PC-9 (cell line): ENCODE measurements at regions not wholly inside any gene's neighbourhood (a gene's known extent, or its start where the extent isn't known, plus 50 kb on each side); places are given as distances from the start of the nearest gene placed in this dataset.

Experiments used
- BruUV-seq: library from RNA; stranded (reverse); fragments of 400-500 nt; replicated peaks from 2 replicates; lab custom pipeline; 2021; lab: Mats Ljungman, UMichigan
- CTCF ChIA-PET: fragments of 300-600 bp; sonication (Branson Sonifier 250); formaldehyde crosslinking; loops from one replicate; lab custom pipeline; 2022; ENCODE audit warnings: antibody characterized with exemption; lab: Charles Lee
- POLR2A ChIA-PET: fragments of 300-600 bp; sonication (Branson Sonifier 250); formaldehyde crosslinking; loops from one replicate; lab custom pipeline; 2022; ENCODE audit warnings: antibody characterized with exemption; ENCODE audit not compliant: unreplicated experiment; lab: Charles Lee
- DNase-seq, 2 experiments: peaks; one replicate each; pipeline versions ENCODE4 v3.0.0 to v3.0.0-alpha.2; 2015 to 2022; ENCODE audit warnings: mixed read lengths in 1 of 2
- H2AFZ ChIP-seq: fragments of 200-600 bp; sonication (generic); 2 replicates; pipeline ENCODE4 v1.8.1; 2017; ENCODE audit warnings: antibody characterized with exemption
- H3F3A ChIP-seq: fragments of 200-600 bp; sonication (generic); 2 replicates; pipeline ENCODE4 v1.8.1; 2017; ENCODE audit warnings: antibody characterized with exemption, mild to moderate bottlenecking, low read depth; ENCODE audit not compliant: insufficient read depth
- H3K27ac ChIP-seq: fragments of 200-600 bp; sonication (generic); 2 replicates; pipeline ENCODE4 v1.6.1; 2016; ENCODE audit warnings: mixed run types
- H3K27me3 ChIP-seq: fragments of 200-600 bp; sonication (generic); 2 replicates; pipeline ENCODE4 v1.6.1; 2016; ENCODE audit warnings: low read depth, mixed run types; ENCODE audit not compliant: insufficient read depth
- H3K36me3 ChIP-seq: fragments of 200-600 bp; sonication (generic); 2 replicates; pipeline ENCODE4 v1.6.1; 2016; ENCODE audit warnings: low read depth, mixed run types
- H3K4me1 ChIP-seq: fragments of 200-600 bp; sonication (generic); replicated peaks from 2 replicates; pipeline ENCODE4 v1.6.1; 2016; ENCODE audit warnings: mixed run types; ENCODE audit not compliant: insufficient read depth
- H3K4me2 ChIP-seq: fragments of 200-600 bp; sonication (generic); 2 replicates; pipeline ENCODE4 v1.6.1; 2017; ENCODE audit warnings: mixed run types
- H3K4me3 ChIP-seq: fragments of 200-600 bp; sonication (generic); 2 replicates; pipeline ENCODE4 v1.6.1; 2016; ENCODE audit warnings: mixed run types
- H3K79me2 ChIP-seq: fragments of 200-600 bp; sonication (generic); 2 replicates; pipeline ENCODE4 v1.6.1; 2017; ENCODE audit warnings: low read depth, mixed run types
- H3K9me2 ChIP-seq: fragments of 200-600 bp; sonication (generic); 2 replicates; pipeline ENCODE4 v1.8.1; 2017; ENCODE audit warnings: mild to moderate bottlenecking; ENCODE audit not compliant: insufficient read depth
- H3K9me3 ChIP-seq: fragments of 200-600 bp; sonication (generic); 2 replicates; pipeline ENCODE4 v1.8.1; 2016; ENCODE audit warnings: low read depth; ENCODE audit not compliant: insufficient read depth
- H4K20me1 ChIP-seq: fragments of 200-600 bp; sonication (generic); 2 replicates; pipeline ENCODE4 v1.8.1; 2017; ENCODE audit not compliant: insufficient read depth
- EZH2 ChIP-seq: fragments of 200-600 bp; sonication (generic); IDR thresholded peaks from 2 replicates; pipeline ENCODE4 v1.8.0; 2017; ENCODE audit warnings: antibody characterized with exemption, low read depth
- intact Hi-C: fragments of 100-400 bp; cut with micrococcal nuclease; formaldehyde crosslinking; loops from one replicate; pipeline ENCODE4 v1.10.0; 2022; ENCODE audit not compliant: unreplicated experiment
- TF ChIP-seq, protein P1 (sequence below): fragments of 200-600 bp; sonication (generic); conservative IDR thresholded peaks from 2 replicates; pipeline ENCODE4 v1.6.1; 2017; ENCODE audit warnings: mixed run types, antibody characterized with exemption, mild to moderate bottlenecking, moderate library complexity

DNA sequence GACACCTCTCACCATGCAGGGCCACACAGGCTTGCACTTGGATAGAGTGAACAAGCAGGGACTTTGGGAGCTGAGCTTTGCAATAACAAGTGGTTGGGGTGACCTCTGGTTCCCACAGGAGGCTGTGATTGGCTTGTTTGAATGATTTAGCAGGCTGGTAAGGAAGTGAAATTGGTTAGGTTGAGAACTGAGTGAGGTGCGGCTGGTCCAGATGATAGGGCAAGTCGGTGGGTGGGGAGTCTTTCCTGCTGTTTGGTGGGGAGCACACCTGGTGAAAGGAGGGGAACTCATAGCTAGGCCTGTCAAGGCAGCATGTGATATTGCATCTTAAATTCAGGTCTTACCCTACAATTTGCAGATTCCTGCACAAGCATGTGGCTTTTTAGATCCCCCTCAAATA is 794.6 kb upstream of the ZNF608 start:
- Histone ChIP-seq H3K36me3 (no peaks in the 10 kb centered on the region), H3K4me2 (no peak overlapping the region), H3K27ac (no peak overlapping the region), H3F3A (no peaks in the 10 kb centered on the region), H3K9me2 (no peaks in the 10 kb centered on the region), H3K9me3 (peaks cover 7% of the 10 kb centered on the region), H2AFZ (no peak overlapping the region), H3K4me1 (no peaks in the 10 kb centered on the region), H4K20me1 (no peaks in the 10 kb centered on the region), H3K4me3 (no peak overlapping the region), H3K27me3 (no peaks in the 10 kb centered on the region), H3K79me2 (no peaks in the 10 kb centered on the region)
- CTCF ChIA-PET: no interaction called here
- TF ChIP-seq, protein P1, sequence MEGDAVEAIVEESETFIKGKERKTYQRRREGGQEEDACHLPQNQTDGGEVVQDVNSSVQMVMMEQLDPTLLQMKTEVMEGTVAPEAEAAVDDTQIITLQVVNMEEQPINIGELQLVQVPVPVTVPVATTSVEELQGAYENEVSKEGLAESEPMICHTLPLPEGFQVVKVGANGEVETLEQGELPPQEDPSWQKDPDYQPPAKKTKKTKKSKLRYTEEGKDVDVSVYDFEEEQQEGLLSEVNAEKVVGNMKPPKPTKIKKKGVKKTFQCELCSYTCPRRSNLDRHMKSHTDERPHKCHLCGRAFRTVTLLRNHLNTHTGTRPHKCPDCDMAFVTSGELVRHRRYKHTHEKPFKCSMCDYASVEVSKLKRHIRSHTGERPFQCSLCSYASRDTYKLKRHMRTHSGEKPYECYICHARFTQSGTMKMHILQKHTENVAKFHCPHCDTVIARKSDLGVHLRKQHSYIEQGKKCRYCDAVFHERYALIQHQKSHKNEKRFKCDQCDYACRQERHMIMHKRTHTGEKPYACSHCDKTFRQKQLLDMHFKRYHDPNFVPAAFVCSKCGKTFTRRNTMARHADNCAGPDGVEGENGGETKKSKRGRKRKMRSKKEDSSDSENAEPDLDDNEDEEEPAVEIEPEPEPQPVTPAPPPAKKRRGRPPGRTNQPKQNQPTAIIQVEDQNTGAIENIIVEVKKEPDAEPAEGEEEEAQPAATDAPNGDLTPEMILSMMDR: no peak
- TF ChIP-seq EZH2: no peak
- no peak for DNase-seq
- intact Hi-C loops: no loop called here
- BruUV-seq: no TSS peak
- POLR2A ChIA-PET: no interaction called here

DNA sequence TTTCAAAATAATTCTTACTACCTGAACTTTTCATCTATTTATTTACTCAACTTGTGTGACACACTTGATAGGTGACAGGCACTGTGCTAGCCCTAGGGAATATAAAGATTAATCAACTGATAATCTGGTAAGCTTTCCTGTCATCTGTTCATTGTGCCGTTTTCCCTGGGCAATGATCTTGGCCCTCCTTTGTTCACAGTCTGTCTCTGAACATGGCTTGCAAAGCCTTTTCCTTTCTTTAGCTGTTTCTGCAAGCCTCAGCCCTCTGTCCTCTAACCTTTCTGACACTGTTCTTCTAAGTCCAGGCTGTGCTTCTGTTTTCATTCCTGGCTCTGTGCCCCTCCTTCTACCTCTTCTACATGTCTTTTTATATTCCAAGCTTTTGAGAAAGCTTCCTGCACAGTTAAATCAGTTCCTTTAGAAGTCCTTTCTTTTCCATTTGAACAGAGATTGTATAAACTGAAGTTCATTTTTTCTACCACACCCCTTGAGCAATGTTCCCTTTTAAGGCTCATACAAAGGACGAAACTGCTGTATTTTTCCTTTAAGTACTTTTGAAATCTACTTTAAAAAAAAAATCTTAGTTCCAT is 803.0 kb upstream of the ZNF608 start:
- Histone ChIP-seq H3K4me1 (peaks cover 8% of the 10 kb centered on the region), H3K27ac (no peak overlapping the region), H3K4me3 (no peak overlapping the region), H3K36me3 (no peaks in the 10 kb centered on the region), H3K27me3 (no peaks in the 10 kb centered on the region), H3F3A (no peaks in the 10 kb centered on the region), H3K9me3 (0 out of 2 replicates have a peak, but pooled peaks cover 4% of the 10 kb centered on the region), H3K4me2 (peak overlapping the region; percentile 22), H3K9me2 (no peaks in the 10 kb centered on the region), H3K79me2 (no peaks in the 10 kb centered on the region), H4K20me1 (no peaks in the 10 kb centered on the region), H2AFZ (peak overlapping the region; percentile 36; the same call in 1 of the 2 replicates)
- ChIA-PET POLR2A (no interaction called here), CTCF (no interaction called here)
- no TSS peak for BruUV-seq
- intact Hi-C loops: no loop called here
- DNase-seq: no peak
- TF ChIP-seq, protein P1: no peak
- no peak for TF ChIP-seq EZH2

DNA sequence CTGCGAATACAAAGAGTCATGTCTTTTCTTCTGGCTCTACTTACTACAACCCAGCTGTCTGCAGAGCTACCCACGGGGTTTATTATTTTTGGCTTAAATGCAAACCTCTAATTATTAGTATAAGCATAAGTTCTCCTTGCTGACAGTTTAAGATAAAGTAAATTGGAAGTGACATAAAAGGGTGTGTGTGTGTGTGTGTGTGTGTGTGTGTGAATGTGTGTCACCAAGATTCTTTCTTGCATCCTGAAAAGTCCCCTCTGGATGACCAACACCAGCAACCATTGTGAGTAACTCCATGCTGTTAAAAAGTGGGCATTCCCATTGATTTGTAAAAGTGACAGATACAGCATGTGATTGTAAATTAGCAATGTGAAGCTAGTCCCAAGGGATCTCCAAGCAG is 803.8 kb upstream of the ZNF608 start:
- TF ChIP-seq, protein P1: no peak
- no peak for TF ChIP-seq EZH2
- CTCF ChIA-PET: no interaction called here
- H4K20me1 ChIP-seq: no peaks in the 10 kb centered on the region

More for the DNA sequence above, 803.8 kb upstream of the ZNF608 start:
- Histone ChIP-seq H3K36me3 (no peaks in the 10 kb centered on the region), H2AFZ (no peak overlapping the region), H3K27me3 (no peaks in the 10 kb centered on the region), H3K4me1 (peaks cover 8% of the 10 kb centered on the region), H3K4me2 (no peak overlapping the region), H3K9me2 (no peaks in the 10 kb centered on the region), H3K4me3 (no peak overlapping the region), H3F3A (no peaks in the 10 kb centered on the region), H3K79me2 (no peaks in the 10 kb centered on the region), H3K9me3 (peaks cover 8% of the 10 kb centered on the region; the same call in 1 of the 2 replicates), H3K27ac (no peak overlapping the region)
- BruUV-seq: no TSS peak
- DNase-seq: no peak
- intact Hi-C loops: no loop called here
- POLR2A ChIA-PET: no interaction called here
